GM12892 (cell line): ENCODE measurements at regions not wholly inside any gene's neighbourhood (a gene's known extent, or its start where the extent isn't known, plus 50 kb on each side); places are given as distances from the start of the nearest gene placed in this dataset.
A peak's percentile ranks its signal among the peaks of the same experiment; 100 is the strongest.

Source experiments
- DNase-seq: peaks from one replicate; pipeline ENCODE4 v3.0.0; 2011; ENCODE audit not compliant: insufficient read length
- FAIRE-seq: peaks from 2 replicates; lab custom pipeline; 2011; peaks lifted over from hg19 to GRCh38; lab: Jason Lieb, UNC
- POLR2A ChIP-seq: IDR thresholded peaks from 2 replicates; pipeline ENCODE4 v1.6.1; 2011; ENCODE audit warnings: low read depth, low read length, control low read depth
- POLR2AphosphoS5 ChIP-seq: IDR thresholded peaks from 2 replicates; pipeline ENCODE4 v1.6.1; 2011; ENCODE audit warnings: low read depth, low read length, control low read depth
- TAF1 ChIP-seq: IDR thresholded peaks from 2 replicates; pipeline ENCODE4 v1.6.1; 2011; ENCODE audit warnings: low read depth, mild to moderate bottlenecking, control low read depth, low read length, borderline replicate concordance

DNA sequence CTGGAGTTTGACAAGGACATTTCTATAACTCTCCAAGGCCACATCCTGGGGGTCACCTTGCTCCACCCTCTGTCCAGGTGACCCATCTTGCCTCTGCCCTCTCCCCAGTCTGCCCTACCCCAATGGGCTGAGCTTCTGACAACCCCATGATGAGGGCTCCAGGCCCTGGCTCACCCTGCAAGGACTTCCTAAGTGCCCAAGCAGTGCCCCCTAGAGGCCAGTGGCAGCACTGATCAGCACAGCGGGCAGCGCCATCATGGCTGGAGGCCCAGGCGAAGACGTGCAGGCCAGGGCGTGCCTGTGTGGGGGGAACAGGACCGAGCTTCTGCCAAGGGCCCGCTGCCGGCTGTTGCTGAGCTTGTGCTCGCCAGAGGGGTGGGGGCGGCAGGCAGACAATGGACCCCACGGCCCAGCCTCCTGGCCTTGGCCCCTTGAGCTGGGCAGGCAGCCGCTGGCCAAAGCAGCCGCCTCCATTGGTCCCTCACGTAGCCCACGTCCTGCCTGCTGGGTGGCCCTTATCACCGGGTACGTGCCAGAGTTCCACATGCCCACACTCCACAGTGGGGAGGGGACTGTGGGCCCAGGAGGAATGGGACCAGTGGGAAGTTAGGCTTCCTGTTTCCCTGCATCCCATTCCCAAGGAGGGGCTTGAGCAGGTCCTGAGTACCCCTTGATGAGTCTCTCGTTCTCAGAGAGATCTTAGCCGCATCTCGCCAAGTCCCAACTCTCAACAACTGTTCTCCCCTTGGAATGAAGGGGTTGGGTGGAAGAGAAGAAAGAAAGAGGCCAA, 64.3 kb downstream of the MRPL14 start:
- no peak for TF ChIP-seq TAF1
- DNase-seq (no peak), FAIRE-seq (no peak)

DNA sequence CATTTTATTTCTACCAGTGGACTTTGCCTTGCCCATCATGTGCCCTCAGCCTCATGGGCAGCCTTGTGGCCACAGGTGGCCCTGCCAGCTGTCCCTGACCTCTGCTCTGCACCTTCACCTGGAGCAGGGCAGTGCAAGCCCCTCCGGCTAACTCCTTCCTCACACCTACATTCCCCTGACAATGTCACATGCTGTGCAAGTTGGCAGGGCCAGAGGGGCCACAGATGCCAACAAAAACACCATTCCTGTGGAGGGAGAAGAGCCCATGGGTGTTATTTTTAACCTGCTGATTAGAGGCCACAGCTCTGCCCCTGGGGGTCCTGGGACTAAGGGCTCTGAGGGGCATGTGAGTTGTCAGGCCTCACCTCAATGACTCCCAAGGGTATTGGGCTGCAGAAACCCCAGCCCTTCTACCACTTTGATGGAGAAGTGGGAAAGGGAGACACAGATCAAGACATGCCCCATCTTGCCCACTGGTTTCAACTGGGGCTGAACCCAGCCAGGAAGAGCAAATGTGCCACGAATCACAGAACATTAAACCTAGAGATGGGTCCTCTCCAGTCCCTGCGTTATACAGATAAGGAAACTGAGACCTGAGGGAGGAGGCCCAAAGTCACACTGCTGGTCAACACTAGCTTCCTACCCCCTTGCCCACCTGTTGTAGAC, 65.0 kb downstream of the MRPL14 start:
- FAIRE-seq, result no peak

DNA sequence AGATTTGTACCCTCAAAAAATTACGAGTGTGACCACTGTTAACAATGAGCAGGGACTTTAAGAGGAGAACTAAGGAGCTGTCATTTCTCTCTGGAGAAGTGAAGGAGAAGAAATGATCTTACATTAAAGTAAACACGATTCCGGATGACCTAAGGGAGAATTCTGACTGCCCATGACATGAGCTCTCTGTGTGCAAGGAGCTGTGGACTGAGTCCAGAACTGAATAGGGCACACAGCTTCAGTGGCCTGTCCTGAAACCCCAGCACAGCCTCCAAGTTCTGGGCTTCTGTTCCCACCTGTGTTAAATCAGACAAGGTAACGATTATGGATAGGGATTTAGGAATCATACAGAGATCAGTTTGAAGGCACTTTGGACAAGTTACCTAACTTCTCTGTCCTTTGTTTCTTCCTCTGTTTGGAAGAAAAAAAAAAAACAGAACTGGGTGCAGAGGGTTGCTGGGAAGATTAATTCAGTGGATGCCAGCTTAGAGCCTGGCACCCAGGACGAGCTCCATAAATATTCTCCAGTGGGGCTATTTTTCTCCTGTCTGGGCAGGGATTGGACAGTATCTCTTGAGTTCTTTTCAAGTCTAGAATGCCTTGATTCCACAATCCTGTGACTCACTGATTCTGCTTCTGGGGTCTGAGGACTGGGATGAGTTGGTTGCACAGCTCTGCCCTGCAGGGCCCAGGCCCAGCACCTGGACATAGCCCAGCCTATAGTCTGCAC, 65.7 kb downstream of the MRPL14 start:
- FAIRE-seq, result no peak
- DNase-seq, result no peak
- TF ChIP-seq POLR2AphosphoS5, result no peak
- TF ChIP-seq TAF1, result no peak
- TF ChIP-seq POLR2A, result no peak

More for the DNA sequence above, 65.0 kb downstream of the MRPL14 start:
- DNase-seq, result no peak
- no peak for TF ChIP-seq POLR2AphosphoS5
- TF ChIP-seq TAF1, result no peak
- TF ChIP-seq POLR2A, result no peak

DNA sequence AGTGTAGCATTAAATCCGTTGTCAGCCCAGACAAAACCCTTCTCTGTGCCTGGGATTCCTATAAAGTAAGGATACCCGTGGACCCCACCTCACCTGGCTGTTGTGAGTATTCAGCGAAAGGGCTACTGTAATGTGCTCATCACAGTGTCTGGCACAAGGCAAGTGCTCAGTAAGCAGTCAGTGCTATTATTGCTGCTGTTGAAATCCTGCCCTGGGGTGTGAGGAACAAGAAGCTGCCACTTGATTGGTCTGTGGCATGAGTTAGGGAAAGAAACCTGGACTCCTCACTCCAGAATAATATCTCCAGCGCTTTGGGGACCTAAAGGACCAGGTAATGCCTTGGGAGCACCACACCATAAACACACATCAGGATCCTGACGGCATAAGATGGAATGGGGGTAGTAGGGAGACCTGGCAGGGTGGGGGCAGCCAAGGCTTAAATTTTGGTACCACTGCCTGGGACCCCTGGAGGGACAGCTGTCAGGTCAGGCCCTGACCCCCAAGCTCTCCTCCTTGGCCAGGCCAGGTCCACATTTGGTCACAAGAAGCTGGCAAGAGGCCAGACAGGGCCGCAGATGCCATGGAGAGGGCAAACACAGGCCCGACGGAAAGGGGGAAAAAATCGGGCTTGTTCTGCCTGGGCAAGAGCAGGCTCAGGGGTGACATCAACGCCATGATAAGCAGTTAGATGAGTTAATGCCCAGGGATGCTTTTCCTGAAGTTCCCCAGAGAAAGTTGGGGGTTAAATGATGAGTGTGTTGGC, 66.5 kb downstream of the MRPL14 start:
- TF ChIP-seq POLR2A (no peak), TAF1 (no peak), POLR2AphosphoS5 (no peak)
- FAIRE-seq (no peak), DNase-seq (no peak)

DNA sequence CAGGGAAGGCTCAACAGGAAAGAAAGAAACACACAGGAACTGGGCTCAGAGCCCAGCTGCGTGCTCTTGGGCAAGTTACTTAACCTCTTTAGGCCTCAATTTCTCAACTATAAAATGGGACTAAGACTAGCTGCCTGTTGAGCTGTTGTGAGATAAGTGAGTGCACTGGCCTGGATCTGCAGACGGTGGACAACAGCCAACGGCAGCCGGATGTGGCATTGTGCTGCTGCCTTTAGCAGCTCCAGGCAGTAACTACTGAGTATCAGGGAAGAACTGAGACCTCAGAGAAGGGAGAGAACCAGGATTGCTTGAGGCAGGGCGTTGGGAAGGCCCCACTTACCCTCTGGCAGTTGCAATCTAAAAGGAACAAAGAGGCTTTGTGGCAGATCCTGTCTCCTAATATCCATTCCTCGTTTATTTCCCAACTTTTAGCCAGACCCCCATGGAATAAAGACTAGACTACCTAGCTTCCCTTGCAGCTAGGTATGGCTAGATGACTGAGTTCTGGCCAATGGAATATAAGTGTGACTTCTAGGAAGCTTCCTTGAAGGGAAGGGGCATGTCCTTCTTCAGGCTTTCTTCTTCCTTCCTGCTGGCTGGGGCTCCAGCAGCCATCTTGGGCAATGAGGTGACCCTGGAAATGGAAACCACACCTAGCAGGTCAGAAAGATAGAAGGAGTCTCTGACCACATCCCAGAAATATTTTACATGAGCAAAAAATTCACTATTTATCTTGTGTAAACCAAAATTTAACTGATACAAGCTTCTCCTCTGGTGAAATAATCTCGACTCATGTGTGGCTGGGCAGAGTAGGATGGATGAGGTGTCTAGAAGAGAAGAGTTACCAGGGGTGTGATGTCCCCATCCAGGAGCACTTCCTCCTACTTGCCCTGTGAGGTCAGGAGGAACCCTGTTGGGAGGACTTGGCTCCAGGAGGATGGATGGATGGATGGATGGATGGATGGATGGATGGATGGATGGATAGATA, 67.6 kb downstream of the MRPL14 start:
- FAIRE-seq (no peak), DNase-seq (no peak)
- TF ChIP-seq POLR2A, result no peak
- no peak for TF ChIP-seq POLR2AphosphoS5
- TF ChIP-seq TAF1, result no peak

DNA sequence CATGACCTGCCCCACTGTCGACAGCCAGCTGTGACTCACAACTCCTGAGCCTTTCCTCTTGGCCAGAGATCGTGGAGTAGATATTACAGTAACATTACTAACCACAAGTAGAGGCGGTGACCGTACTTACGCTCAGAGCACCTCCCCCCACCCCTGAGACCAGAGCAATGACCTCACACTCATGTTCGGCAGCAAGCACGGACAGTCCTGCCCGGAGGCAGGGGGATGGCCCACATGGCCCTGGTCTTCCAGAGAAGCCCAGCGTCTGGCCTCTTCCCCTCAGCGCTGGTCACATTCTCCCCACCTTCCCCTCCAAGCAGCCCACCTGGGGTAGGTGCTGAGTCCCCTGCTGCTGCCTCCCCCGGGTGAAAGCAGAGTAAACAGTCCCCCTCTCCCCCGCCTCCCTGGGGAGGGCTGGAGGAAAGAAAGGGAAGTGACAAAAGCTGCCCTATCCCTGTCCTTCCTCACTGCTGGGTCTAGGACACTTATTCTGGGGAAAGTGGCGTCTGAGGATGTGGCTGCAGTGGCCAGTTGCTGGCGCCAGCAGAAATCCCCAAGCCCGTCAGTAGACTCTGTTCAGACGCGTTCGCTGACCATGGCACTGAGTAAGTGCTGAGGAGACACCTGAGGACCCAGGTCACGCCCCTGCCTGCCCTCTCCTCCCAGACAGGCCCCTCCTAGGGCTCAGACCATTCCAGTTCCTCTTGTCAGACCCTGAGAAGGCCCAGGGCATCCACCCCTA, 68.5 kb downstream of the MRPL14 start:
- DNase-seq, result peak; percentile 69
- peak; percentile 87 for FAIRE-seq
- no peak; the same call in 1 of the 2 replicates for TF ChIP-seq POLR2AphosphoS5
- TF ChIP-seq TAF1, result no peak
- no peak for TF ChIP-seq POLR2A

DNA sequence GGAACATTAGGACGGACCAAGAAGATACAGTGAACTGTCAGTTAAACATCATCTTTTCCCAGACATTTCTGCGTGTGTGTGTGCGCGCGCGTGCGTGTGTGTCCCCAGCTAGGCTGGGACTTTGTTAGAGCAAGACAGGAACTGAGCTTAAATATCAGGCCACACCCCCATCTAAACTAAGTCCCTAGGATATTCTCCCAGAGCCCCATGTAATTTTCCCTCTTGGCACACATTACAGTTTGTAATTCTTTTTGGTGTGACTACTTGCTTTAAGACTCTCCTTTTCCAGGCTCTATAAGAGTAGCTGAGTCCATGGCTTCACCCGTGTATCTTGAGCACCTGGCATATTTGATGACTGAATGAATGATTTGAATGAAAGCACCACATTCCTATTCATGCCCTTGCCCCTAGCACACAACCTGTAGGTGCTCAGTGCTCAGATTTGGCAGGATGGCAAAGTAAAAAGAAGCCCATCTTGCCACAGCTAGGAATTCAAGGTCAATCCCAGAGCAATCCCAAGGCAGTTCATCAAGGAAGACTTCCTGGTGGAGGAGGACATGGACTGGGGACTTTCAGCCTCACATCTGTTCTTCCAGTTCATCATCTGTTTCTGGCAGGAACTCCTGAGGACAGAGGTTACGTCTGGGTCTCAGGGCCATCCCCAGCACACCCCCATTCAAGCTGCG, 69.2 kb downstream of the MRPL14 start:
- FAIRE-seq, result no peak
- no peak for TF ChIP-seq POLR2AphosphoS5
- TF ChIP-seq TAF1, result no peak
- TF ChIP-seq POLR2A, result no peak
- DNase-seq, result no peak

DNA sequence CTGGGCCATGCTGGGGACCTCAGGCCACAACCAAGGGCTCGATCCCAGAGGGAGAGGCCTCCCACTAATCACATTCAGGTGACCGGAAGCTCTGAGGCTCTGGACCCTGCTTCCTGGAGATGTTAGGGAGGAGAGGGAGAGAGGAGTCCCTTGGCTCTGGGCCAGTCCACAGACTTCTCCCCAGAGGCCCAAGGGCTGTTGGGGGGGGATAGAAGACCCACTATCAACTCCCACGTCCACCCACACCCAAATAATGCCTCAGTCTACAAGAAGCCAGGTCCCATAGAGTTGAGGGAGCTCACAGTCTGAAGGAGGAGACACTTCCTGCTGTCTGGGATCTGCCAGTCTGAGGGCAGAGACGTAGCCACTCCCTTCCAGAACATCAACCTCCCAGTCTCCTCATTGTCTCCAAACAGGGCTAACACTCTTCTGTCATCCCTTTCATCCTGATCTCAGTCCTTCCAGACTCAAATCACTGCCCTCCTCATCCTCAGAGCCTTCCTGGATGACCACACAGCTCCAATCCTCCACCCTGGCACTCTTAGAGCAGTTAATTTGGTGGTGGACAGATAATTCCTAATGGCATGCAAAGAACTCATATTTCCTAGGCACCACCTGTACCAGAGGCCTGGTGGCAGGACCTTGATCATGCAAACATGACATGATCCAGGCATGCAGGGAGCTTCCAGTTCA, 69.9 kb downstream of the MRPL14 start:
- DNase-seq (no peak), FAIRE-seq (no peak)
- no peak for TF ChIP-seq POLR2AphosphoS5
- no peak for TF ChIP-seq POLR2A
- TF ChIP-seq TAF1, result no peak
